ENCODE measurements at regions not wholly inside any gene's neighbourhood (a gene's known extent, or its start where the extent isn't known, plus 50 kb on each side); places are given as distances from the start of the nearest gene placed in this dataset.

GRCh38 chr4:145287351-145287750, 107.0 kb upstream of the OTUD4 start:
- ChIA-PET CTCF (no interaction called here), POLR2A (no interaction called here)
- H3K27me3 Mint-ChIP-seq = peaks cover 0 to 20% of the 10 kb centered on the region in 2 donors
- DNase-seq = no peak
- H3K9me3 Mint-ChIP-seq = no peaks in the 10 kb centered on the region
- H3K27ac Mint-ChIP-seq = no peak overlapping the region
- no peaks in the 10 kb centered on the region for H3K27me3 ChIP-seq (ENCODE audit: insufficient read depth, low read length, poor library complexity, severe bottlenecking)
- H3K4me3 ChIP-seq (ENCODE audit: low read length) = no peak overlapping the region
- no peaks in the 10 kb centered on the region for H3K4me1 ChIP-seq (ENCODE audit: insufficient read depth, low read length)
- H3K36me3 Mint-ChIP-seq = no peaks in the 10 kb centered on the region
- H3K27ac ChIP-seq (ENCODE audit: low read depth, low read length) = no peak overlapping the region
- no peaks in the 10 kb centered on the region for H3K9me3 ChIP-seq (ENCODE audit: low read length)
- no peaks in the 10 kb centered on the region for H3K36me3 ChIP-seq (ENCODE audit: insufficient read depth, low read length)
- no peak overlapping the region for H3K4me3 Mint-ChIP-seq
- H3K4me1 Mint-ChIP-seq = no peaks in the 10 kb centered on the region

- CTCF ChIA-PET = no interaction called here
- Mint-ChIP-seq H3K4me3 (no peak overlapping the region), H3K4me1 (no peaks in the 10 kb centered on the region), H3K36me3 (no peaks in the 10 kb centered on the region), H3K27me3 (peaks cover 0 to 19% of the 10 kb centered on the region in 2 donors), H3K27ac (no peak overlapping the region), H3K9me3 (no peaks in the 10 kb centered on the region)
- Histone ChIP-seq H3K4me1 (ENCODE audit: insufficient read depth, low read length) (no peaks in the 10 kb centered on the region), H3K9me3 (ENCODE audit: low read length) (no peaks in the 10 kb centered on the region), H3K27ac (ENCODE audit: low read depth, low read length) (no peak overlapping the region), H3K4me3 (ENCODE audit: low read length) (no peak overlapping the region), H3K27me3 (ENCODE audit: insufficient read depth, low read length, poor library complexity, severe bottlenecking) (no peaks in the 10 kb centered on the region), H3K36me3 (ENCODE audit: insufficient read depth, low read length) (no peaks in the 10 kb centered on the region)
- DNase-seq = no peak
- POLR2A ChIA-PET = no interaction called here
These were observed 105.5 kb upstream of the OTUD4 start for GRCh38 chr4:145285928-145286327.

GRCh38 chr4:145283909-145284308, 103.5 kb upstream of the OTUD4 start:
- H3K9me3 Mint-ChIP-seq = no peaks in the 10 kb centered on the region
- H3K27ac Mint-ChIP-seq = no peak overlapping the region
- Histone ChIP-seq H3K27me3 (ENCODE audit: insufficient read depth, low read length, poor library complexity, severe bottlenecking) (no peaks in the 10 kb centered on the region), H3K36me3 (ENCODE audit: insufficient read depth, low read length) (no peaks in the 10 kb centered on the region), H3K9me3 (ENCODE audit: low read length) (no peaks in the 10 kb centered on the region), H3K4me3 (ENCODE audit: low read length) (no peak overlapping the region), H3K4me1 (ENCODE audit: insufficient read depth, low read length) (no peaks in the 10 kb centered on the region), H3K27ac (ENCODE audit: low read depth, low read length) (no peak overlapping the region)
- H3K36me3 Mint-ChIP-seq = no peaks in the 10 kb centered on the region
- H3K4me3 Mint-ChIP-seq = no peak overlapping the region
- no peaks in the 10 kb centered on the region for H3K4me1 Mint-ChIP-seq
- ChIA-PET POLR2A (no interaction called here), CTCF (no interaction called here)
- H3K27me3 Mint-ChIP-seq = peaks cover 0 to 15% of the 10 kb centered on the region in 2 donors
- no peak for DNase-seq

GRCh38 chr4:145281951-145282350, 101.6 kb upstream of the OTUD4 start:
- Histone ChIP-seq H3K4me1 (ENCODE audit: insufficient read depth, low read length) (no peaks in the 10 kb centered on the region), H3K36me3 (ENCODE audit: insufficient read depth, low read length) (no peaks in the 10 kb centered on the region), H3K27ac (ENCODE audit: low read depth, low read length) (no peak overlapping the region), H3K27me3 (ENCODE audit: insufficient read depth, low read length, poor library complexity, severe bottlenecking) (no peaks in the 10 kb centered on the region), H3K4me3 (ENCODE audit: low read length) (no peak overlapping the region), H3K9me3 (ENCODE audit: low read length) (no peaks in the 10 kb centered on the region)
- H3K27ac Mint-ChIP-seq = no peak overlapping the region
- H3K27me3 Mint-ChIP-seq = peaks cover 0 to 14% of the 10 kb centered on the region in 2 donors
- H3K9me3 Mint-ChIP-seq = no peaks in the 10 kb centered on the region
- ChIA-PET CTCF (no interaction called here), POLR2A (no interaction called here)
- H3K4me1 Mint-ChIP-seq = no peaks in the 10 kb centered on the region
- no peak overlapping the region for H3K4me3 Mint-ChIP-seq
- no peak for DNase-seq
- H3K36me3 Mint-ChIP-seq = no peaks in the 10 kb centered on the region

GRCh38 chr4:145281224-145281623, 100.8 kb upstream of the OTUD4 start:
- Mint-ChIP-seq H3K4me1 (no peaks in the 10 kb centered on the region), H3K27me3 (peaks cover 0 to 16% of the 10 kb centered on the region in 2 donors), H3K36me3 (no peaks in the 10 kb centered on the region), H3K27ac (no peak overlapping the region), H3K4me3 (no peak overlapping the region), H3K9me3 (no peaks in the 10 kb centered on the region)
- H3K27me3 ChIP-seq (ENCODE audit: insufficient read depth, low read length, poor library complexity, severe bottlenecking) = no peaks in the 10 kb centered on the region
- DNase-seq = no peak
- no peaks in the 10 kb centered on the region for H3K4me1 ChIP-seq (ENCODE audit: insufficient read depth, low read length)
- CTCF ChIA-PET = no interaction called here
- H3K36me3 ChIP-seq (ENCODE audit: insufficient read depth, low read length) = no peaks in the 10 kb centered on the region
- no peak overlapping the region for H3K27ac ChIP-seq (ENCODE audit: low read depth, low read length)
- H3K4me3 ChIP-seq (ENCODE audit: low read length) = no peak overlapping the region
- no peaks in the 10 kb centered on the region for H3K9me3 ChIP-seq (ENCODE audit: low read length)
- POLR2A ChIA-PET = no interaction called here

- Mint-ChIP-seq H3K9me3 (no peaks in the 10 kb centered on the region), H3K27ac (no peak overlapping the region), H3K4me1 (no peaks in the 10 kb centered on the region), H3K36me3 (no peaks in the 10 kb centered on the region), H3K27me3 (peaks cover 0 to 18% of the 10 kb centered on the region in 2 donors), H3K4me3 (no peak overlapping the region)
- POLR2A ChIA-PET = no interaction called here
- no peak for DNase-seq
- H3K27ac ChIP-seq (ENCODE audit: low read depth, low read length) = no peak overlapping the region
- no peaks in the 10 kb centered on the region for H3K36me3 ChIP-seq (ENCODE audit: insufficient read depth, low read length)
- no peaks in the 10 kb centered on the region for H3K9me3 ChIP-seq (ENCODE audit: low read length)
- no peak overlapping the region for H3K4me3 ChIP-seq (ENCODE audit: low read length)
- no peaks in the 10 kb centered on the region for H3K4me1 ChIP-seq (ENCODE audit: insufficient read depth, low read length)
- CTCF ChIA-PET = no interaction called here
- H3K27me3 ChIP-seq (ENCODE audit: insufficient read depth, low read length, poor library complexity, severe bottlenecking) = no peaks in the 10 kb centered on the region
These were observed 100.2 kb upstream of the OTUD4 start for GRCh38 chr4:145280541-145280940.

GRCh38 chr4:145279122-145279960, 99.0 kb upstream of the OTUD4 start:
- DNase-seq = no peak
- ChIA-PET CTCF (interaction anchor here (0.6 kb wide), 1 partner anchor 11 kb away, joined by 3 read pairs; no protein-coding TSS in a partner anchor), POLR2A (no interaction called here)
- Histone ChIP-seq H3K4me1 (ENCODE audit: insufficient read depth, low read length) (no peaks in the 10 kb centered on the region), H3K27ac (ENCODE audit: low read depth, low read length) (no peak overlapping the region), H3K36me3 (ENCODE audit: insufficient read depth, low read length) (no peaks in the 10 kb centered on the region), H3K4me3 (ENCODE audit: low read length) (no peak overlapping the region), H3K27me3 (ENCODE audit: insufficient read depth, low read length, poor library complexity, severe bottlenecking) (no peaks in the 10 kb centered on the region), H3K9me3 (ENCODE audit: low read length) (no peaks in the 10 kb centered on the region)
- Mint-ChIP-seq H3K36me3 (no peaks in the 10 kb centered on the region), H3K27me3 (peaks cover 0 to 18% of the 10 kb centered on the region in 2 donors), H3K4me1 (no peaks in the 10 kb centered on the region), H3K27ac (no peak overlapping the region), H3K9me3 (no peaks in the 10 kb centered on the region), H3K4me3 (no peak overlapping the region)

- ChIA-PET CTCF (no interaction called here), POLR2A (no interaction called here)
- H3K36me3 ChIP-seq (ENCODE audit: insufficient read depth, low read length) = no peaks in the 10 kb centered on the region
- H3K27me3 ChIP-seq (ENCODE audit: insufficient read depth, low read length, poor library complexity, severe bottlenecking) = no peaks in the 10 kb centered on the region
- H3K36me3 Mint-ChIP-seq = no peaks in the 10 kb centered on the region
- no peak for DNase-seq
- peaks cover 0 to 16% of the 10 kb centered on the region in 2 donors for H3K27me3 Mint-ChIP-seq
- no peaks in the 10 kb centered on the region for H3K4me1 Mint-ChIP-seq
- no peak overlapping the region for H3K27ac Mint-ChIP-seq
- no peak overlapping the region for H3K27ac ChIP-seq (ENCODE audit: low read depth, low read length)
- no peaks in the 10 kb centered on the region for H3K4me1 ChIP-seq (ENCODE audit: insufficient read depth, low read length)
- H3K4me3 ChIP-seq (ENCODE audit: low read length) = no peak overlapping the region
- no peaks in the 10 kb centered on the region for H3K9me3 Mint-ChIP-seq
- no peak overlapping the region for H3K4me3 Mint-ChIP-seq
- H3K9me3 ChIP-seq (ENCODE audit: low read length) = no peaks in the 10 kb centered on the region
These were observed 98.1 kb upstream of the OTUD4 start for GRCh38 chr4:145278341-145279121.
